Stomach smooth muscle (tissue), 2 donors: ENCODE measurements at regions not wholly inside any gene's neighbourhood (a gene's known extent, or its start where the extent isn't known, plus 50 kb on each side); places are given as distances from the start of the nearest gene placed in this dataset.
A peak's percentile ranks its signal among the peaks of the same experiment; 100 is the strongest.

Source experiments
- H3K27ac ChIP-seq: one replicate; pipeline ENCODE4 v1.7.0; 2013; ENCODE audit warnings: mild to moderate bottlenecking, low read length, inconsistent platforms
- H3K27me3 ChIP-seq, 2 donors: one replicate each; pipeline ENCODE4 v1.7.0; 2013; ENCODE audit warnings: low read length in 2 of 2; ENCODE audit not compliant: insufficient read depth in 2 of 2, control insufficient read depth in 1 of 2
- H3K36me3 ChIP-seq, 2 donors: one replicate each; pipeline ENCODE4 v1.7.0; 2013; ENCODE audit warnings: low read length in 2 of 2; ENCODE audit not compliant: control insufficient read depth in 2 of 2, insufficient read depth in 2 of 2
- H3K4me1 ChIP-seq: one replicate; pipeline ENCODE4 v1.7.0; 2013; ENCODE audit warnings: low read length; ENCODE audit not compliant: control insufficient read depth, insufficient read depth
- H3K4me3 ChIP-seq, 2 donors: one replicate each; pipeline ENCODE4 v1.7.0; 2013; ENCODE audit warnings: low read length in 2 of 2
- H3K9ac ChIP-seq, 2 donors: one replicate each; pipeline ENCODE4 v1.7.0; 2013; ENCODE audit warnings: low read length in 2 of 2, mild to moderate bottlenecking in 1 of 2
- H3K9me3 ChIP-seq, 2 donors: one replicate each; pipeline ENCODE4 v1.7.0; 2013; ENCODE audit warnings: low read length in 2 of 2; ENCODE audit not compliant: control insufficient read depth in 2 of 2
- donor health status: healthy.
- donor health status: Pancreatic carcinoma.

DNA sequence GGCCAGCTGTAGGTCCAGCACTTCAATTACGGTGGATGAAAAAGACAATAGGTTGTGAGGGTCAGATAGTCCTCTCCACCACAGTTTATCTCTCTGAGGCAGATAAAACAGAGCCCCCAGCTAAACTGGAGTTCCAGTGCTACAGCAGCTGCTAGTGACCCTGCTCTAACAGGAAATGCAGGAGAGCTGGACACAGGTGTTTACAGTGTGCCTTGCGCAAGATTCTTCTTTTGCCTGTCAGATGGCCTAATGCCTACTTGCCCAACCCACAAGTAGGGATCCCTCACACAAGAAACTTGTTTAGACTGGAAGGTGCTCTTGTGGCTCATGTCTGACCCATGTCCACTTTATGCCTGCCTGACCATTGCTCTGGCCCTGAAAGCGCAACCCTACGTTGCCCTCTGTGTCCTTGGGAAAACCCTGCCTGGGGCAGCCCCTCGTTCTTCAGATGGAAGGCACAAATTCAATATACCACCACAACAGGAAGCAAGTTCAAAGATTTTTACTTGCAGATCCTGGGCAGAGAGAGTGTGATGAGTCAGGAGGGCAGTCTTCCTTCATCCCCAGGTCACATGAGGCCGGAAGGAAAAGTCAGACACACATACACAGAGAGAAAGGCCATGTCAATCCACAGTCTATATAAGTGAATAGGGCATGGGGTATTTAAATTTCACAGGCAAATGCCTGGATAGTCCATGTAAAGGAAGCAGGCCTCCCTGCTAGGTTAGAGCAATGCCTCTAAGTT lies 105.1 kb upstream of the ADGRL3 start:
- Histone ChIP-seq H3K27me3 (no peaks in the 10 kb centered on the region), H3K9me3 (no peaks in the 10 kb centered on the region), H3K9ac (no peak overlapping the region), H3K4me3 (no peak overlapping the region), H3K36me3 (no peaks in the 10 kb centered on the region), H3K4me1 (no peaks in the 10 kb centered on the region), H3K27ac (no peak overlapping the region)

DNA sequence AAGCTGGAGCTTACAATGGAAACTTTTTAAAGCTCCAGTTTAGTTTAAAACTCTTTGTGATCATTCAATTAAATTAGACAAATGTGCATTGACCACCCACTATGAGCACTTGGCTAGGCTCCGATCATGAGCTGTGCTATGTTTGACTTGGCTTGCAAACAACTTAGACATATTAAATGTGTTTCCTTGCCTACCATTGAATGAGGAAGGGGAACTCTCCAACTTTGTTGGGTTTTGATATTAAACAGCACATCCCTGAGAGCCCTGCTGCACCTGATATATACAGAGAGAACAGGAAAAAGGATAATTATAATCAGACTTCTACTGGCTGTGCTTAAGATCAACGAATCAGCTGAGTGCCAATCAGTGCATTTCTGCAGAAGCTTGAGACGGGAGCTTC lies 71.4 kb upstream of the ADGRL3 start:
- peak overlapping the region in 1 of 2 donors; percentile 49 for H3K4me3 ChIP-seq
- H3K27me3 ChIP-seq = no peaks in the 10 kb centered on the region
- no peak overlapping the region for H3K9ac ChIP-seq
- no peaks in the 10 kb centered on the region for H3K4me1 ChIP-seq
- H3K36me3 ChIP-seq = no peaks in the 10 kb centered on the region
- no peaks in the 10 kb centered on the region for H3K9me3 ChIP-seq
- H3K27ac ChIP-seq = no peak overlapping the region

DNA sequence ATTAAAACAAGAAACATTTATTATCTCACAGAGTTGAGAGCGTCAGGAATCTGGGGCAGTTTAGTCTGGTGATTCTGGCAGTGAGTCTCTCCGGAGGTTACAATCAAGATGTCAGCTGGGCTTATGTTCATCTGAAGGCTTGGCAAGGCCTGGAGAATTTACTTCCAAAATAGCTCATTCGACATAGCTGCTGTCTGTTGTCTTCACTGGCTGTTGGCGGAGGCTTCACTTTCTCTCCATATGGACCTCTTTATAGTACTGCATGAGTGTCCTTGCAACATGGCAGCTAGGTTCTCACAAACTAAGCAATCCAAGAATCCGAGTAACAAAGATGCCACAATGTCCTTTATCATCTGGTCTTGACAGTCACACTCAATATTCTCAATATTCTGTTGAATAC lies 70.2 kb upstream of the ADGRL3 start:
- Histone ChIP-seq H3K27me3 (no peaks in the 10 kb centered on the region), H3K4me1 (no peaks in the 10 kb centered on the region), H3K9ac (no peak overlapping the region), H3K4me3 (no peak overlapping the region), H3K9me3 (no peaks in the 10 kb centered on the region), H3K27ac (no peak overlapping the region), H3K36me3 (no peaks in the 10 kb centered on the region)

DNA sequence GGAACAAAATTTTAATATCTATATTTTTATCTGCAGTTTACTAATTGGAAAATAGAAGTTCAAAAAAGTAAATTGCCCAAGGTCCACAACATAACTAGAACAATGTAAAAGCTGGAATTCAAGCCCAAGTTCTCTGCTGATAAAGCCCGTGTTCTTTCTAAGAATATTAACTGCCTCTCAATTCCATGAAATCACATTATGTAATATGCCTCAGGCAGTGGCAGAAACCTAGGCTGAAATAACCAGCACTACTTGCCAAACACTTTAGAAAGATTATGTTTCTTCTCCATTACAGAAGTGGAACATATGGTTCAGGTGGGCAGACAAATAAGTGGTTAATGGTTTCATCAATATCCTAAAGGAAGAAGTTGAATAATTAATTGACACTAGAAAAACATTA lies 56.7 kb upstream of the ADGRL3 start:
- Histone ChIP-seq H3K27ac (no peak overlapping the region), H3K9ac (no peak overlapping the region), H3K4me1 (no peaks in the 10 kb centered on the region), H3K27me3 (no peaks in the 10 kb centered on the region), H3K9me3 (no peaks in the 10 kb centered on the region), H3K36me3 (no peaks in the 10 kb centered on the region), H3K4me3 (no peak overlapping the region)

GRCh38 chr4:61149278-61149677 lies 50.8 kb upstream of the ADGRL3 start:
- H3K9me3 ChIP-seq = no peaks in the 10 kb centered on the region
- H3K4me1 ChIP-seq = no peaks in the 10 kb centered on the region
- H3K9ac ChIP-seq = no peak overlapping the region
- no peaks in the 10 kb centered on the region for H3K27me3 ChIP-seq
- H3K36me3 ChIP-seq = no peaks in the 10 kb centered on the region
- H3K4me3 ChIP-seq = no peak overlapping the region
- no peak overlapping the region for H3K27ac ChIP-seq
